HG03378 (cell line): ENCODE measurements at regions not wholly inside any gene's neighbourhood (a gene's known extent, or its start where the extent isn't known, plus 50 kb on each side); places are given as distances from the start of the nearest gene placed in this dataset.

ENCODE experiments used
- ATAC-seq: cut with Tn5 transposase; IDR thresholded peaks from one replicate; pipeline ENCODE4 v1.9.1; 2021; ENCODE audit warnings: mild to moderate bottlenecking, moderate library complexity; ENCODE audit not compliant: unreplicated experiment

DNA sequence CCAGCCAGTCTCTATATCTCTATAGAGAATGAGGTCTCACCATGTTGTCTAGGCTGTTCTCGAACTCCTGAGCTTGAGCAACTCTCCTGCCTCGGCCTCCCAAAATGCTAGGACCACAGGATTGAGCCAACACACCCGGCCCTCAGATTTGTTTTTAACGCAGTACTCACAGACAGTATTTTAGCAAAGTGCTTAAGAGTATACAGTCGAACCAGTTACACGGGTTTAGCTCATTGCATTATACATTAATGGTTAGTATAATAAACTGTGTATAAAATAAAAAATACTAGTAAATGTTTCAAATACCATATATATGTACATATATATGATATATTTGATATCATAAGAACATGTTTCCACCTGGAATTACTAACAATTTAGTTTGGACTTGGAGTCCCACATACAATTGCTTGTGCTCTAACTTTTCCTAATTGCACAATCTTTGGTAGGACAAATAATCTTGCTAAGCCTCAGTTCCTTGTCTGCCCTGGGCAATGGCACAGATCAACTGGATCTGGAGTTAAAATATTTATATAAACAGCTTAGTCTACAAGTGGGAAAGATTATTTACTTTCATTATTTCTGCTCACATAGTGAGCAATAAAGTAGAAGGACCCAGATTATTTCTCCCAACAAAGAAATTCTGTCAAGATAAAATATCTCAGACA, 508.9 kb upstream of the LRATD1 start:
- no peak for ATAC-seq

DNA sequence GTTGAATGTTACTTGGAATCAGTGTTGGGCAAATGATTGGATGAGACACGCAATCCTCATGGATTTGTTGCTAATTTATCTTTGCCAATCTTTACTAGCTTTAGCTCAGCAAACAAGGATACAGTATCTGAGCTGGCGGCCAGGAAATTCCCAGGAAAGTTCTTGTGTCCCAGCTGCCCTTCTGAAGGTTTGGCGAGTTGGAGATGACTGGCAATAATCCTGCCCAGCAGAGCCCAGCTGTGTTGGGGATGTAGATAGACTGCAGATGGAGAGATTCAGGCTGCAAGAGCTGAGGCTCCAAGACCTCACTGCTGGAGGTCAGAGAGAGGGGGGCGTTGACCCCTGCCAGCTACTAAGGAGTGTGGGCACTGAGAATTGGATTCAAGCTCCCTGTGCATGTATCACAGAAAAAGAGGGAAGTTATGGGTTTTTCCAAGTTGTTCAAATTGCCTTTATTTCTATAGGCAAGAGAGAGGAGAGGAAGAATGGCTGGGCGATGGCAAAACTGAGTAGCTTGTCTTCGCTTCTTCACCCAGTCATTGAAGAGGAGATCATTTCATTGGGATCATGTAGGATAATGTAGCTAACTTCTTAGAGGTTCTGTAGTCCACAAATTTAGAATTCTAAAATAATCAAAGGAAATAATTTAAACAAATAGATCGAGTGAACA, 506.8 kb upstream of the LRATD1 start:
- ATAC-seq, result no peak

DNA sequence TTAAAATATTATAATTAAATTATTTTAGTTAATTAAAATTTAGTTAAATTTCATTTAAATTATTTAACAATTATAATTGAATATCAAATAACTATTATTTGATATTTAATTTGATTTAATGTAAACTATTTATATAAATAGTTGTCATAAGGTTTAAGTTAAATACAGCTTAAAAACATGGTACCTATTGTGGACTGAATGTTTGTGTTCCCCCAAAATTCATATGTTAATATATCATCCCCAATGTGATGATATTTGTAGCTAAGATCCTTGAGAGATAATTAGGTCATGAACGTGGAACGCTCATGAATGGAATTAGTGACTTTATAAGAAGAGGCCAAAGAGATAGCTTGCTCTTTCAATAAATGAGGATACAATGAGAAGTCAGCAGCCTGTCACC, 505.7 kb upstream of the LRATD1 start:
- no peak for ATAC-seq

DNA sequence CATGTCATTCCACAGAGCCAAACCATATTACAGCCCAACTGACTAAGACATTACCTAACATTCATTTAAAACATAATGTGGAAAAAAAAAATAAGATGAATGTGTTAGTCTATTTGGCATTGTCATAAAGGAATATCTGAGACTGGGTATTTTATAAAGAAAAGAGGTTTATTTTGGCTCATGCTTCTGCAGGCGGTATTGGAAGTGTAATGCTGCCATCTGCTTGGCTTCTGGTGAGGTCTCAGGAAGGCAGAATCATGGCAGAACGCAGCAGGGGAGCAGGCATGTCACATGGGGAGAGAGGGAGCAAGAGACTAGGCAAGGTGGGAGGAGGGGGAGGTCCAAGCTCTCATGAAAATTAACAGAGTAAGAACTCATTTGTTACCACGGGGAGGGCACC, 504.8 kb upstream of the LRATD1 start:
- ATAC-seq, result no peak

DNA sequence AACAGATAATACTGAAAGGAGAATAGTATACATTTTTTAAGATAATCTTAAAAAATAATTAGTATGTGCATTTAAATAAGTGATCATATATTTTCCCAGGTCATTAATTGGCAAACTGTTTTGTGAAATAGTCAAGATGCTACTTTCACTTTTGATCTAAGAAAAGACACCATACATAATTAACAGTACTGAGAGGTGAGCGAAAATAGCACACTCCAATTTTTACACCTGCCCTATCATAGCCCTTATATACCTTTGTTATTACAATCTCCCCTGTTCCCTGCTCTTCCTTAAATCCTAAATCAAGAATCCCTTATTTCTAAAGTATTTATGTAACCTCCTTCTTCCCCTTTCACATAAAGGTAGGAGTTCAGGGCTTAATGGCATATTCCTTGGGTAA, 500.1 kb upstream of the LRATD1 start:
- no peak for ATAC-seq

DNA sequence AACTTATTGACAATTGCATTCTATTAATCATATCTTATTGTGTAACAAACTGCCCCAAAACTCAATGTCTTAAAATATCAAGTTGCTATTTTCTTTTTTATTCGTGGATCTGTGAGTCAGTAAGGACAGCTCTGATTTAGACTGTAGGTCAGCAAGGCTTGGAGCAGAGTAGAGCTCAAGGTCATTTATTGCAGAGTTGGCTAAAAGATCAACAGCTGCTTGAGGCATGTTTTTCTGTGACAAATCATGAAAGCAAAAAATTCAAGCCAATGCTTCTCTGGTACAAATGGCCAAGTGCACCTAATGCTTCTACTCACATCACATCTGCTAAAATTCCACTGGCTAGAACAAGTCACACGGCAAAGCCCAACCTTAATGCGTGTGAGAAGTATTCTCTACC, 497.7 kb upstream of the LRATD1 start:
- ATAC-seq, result no peak

DNA sequence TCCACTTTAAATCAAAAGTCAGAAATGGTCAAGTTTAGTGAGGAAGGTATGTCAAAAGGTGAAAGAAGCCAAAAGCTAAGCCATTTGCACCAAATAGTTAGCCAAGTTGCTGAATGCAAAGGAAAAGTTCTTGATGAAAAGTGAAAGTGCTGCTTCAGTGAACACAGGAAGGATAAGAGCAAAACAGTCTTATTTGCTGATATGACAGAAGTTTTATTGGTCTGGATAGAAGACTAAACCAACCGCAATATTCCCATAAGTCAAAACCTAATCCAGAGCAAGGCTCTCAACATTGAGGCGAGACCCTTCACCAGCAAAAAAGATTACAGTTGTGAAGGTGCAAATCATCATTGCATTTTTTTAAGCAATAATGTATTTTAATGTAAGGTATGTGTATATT, 496.5 kb upstream of the LRATD1 start:
- ATAC-seq, result no peak

DNA sequence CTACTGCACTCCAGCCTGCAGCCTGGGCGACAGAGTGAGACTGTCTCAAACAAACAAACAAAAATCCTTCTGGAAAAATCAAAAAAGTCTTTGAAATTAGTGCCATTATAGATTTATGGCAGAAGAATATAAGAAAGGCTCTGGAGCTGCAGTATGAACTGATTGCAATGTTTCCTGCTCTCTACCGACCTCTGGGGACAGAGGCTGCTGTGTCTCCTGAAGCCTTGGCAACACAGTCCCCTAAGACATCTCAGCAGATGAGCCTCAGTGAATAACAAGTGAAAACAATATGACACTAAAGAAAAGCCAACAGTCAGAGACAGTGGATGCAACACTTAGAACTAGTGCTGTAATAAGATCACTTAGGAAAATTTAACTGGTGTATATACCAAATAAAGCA, 494.9 kb upstream of the LRATD1 start:
- no peak for ATAC-seq

DNA sequence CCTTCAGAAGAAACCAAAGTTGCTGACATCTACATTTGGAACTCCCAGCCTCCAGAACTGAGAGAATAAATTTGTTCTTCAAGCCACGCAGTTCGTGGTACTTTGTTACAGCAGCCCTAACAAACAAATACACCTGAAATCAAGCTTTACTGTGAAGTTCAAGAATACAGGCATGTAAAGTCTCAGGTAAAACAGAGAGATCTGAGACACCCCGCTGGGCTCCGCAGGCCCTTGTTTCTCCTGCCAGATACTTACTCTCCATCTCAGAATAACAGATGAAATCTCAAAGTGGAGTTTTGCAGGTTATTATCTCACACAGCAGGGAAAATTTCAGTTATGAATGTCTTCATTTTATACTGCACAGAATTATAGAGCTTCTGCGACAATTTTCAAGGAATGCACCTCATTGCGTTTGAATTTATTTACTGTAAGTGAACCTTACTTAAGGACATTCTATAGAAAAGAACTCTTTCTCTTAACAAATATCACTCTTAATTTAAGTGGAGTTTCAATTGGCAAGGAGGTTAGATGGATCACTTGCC, 492.4 kb upstream of the LRATD1 start:
- ATAC-seq, result no peak

DNA sequence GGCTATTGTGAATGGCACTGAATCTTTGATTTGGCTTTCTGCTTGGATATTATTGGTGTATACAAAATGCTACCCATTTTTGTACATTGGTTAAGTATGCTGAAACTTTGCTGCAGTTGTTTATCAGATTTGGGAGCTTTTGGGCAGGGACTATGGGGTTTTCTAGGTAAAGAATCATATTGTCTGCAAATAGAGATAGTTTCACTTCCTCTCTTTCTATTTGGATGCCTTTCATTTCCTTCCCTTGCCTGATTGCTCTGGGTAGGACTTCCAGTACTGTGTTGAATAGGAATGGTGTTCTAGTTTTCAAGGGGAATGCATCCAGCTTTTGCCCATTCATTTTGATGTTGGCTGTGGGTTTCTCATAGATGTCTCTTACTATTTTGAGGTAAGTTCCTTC, 489.1 kb upstream of the LRATD1 start:
- no peak for ATAC-seq

DNA sequence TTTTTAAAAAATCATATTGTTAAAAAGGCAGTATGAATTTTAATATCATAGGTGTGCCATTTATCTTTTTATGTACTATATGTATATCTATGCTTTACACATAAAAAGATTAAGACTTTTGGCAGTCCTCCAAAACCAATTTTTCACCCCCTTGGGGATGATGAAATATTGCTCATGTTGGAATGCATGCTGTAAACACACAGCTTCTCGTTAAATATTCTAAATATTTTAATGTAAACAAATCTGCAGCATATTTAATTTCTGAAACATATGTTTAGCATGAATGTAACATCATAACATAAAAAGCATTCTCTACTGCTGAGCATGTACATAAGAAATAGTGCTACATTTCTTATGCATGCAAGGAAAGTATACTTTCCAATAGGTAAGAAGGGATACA, 484.3 kb upstream of the LRATD1 start:
- ATAC-seq, result no peak

DNA sequence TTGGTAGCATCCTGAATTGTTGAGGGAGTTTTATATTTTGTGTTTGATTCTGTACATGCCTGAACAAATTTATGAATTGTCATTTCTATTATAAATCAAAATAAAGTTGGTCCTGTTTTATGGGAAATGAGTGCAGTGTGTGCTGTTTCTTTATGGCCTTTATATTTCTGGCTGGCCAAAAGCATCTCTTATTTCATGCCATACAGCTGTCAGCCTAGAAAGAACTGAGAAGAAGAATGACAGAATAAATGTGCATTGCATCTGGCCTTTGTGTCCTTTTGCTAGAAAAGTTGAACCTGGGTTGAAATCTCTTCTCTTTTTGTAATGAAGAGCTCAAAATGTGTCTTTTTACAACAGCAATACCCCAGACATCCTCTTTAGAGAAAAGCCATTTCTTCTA, 474.7 kb upstream of the LRATD1 start:
- ATAC-seq, result no peak

DNA sequence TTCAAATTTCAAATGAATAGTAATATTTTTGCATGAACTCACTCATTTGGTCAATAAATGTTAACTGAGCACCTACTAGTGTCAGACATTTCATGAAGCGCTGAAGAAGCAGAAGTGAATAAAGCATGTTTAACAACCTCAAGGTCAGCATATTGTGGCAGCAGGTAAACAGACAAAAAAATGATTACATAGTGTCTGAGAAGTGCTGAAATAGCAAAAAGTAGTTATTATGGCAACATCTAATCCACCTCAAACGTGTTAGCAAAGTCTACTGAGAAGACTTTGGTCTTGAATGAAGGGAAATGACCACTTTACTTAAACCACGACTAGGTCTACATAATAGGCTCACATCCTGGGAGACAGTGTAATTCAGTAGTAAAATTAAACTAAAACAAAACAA, 452.2 kb upstream of the LRATD1 start:
- no peak for ATAC-seq

DNA sequence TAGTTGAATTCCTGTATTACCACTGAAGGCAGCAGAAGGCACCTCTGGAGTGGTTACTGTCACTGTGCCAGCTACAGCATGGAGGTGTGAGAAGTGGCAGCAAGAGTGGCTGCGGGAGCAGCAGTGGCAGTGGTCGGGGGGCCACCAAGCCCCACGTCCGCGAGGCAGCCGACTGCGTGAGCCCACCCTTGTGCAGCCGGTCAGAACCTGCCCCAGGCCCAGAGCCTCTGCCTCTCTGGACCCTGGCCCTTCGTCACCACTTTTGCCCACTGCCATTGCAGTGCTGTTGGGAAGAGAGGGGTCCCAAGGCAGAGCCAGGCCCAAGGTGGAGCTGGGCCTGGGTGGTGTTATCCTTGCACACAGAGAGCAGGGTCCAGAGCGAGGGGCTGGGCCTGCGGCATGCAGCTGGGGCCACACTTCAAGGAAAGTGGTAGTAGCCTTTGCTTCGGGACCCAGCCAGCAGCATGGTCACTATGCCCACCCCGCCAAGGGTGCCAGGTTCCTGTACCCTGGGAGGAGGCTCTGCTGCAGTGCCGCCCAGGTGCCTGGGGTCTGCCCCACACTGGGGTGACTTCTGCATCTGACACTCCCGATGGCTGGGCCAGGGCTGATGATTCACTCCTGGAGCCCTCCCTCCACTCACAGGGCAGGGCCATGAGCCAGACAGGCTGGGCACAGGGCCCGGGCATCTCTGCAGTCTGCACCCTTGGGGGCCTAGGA, 450.1 kb upstream of the LRATD1 start:
- ATAC-seq, result no peak

DNA sequence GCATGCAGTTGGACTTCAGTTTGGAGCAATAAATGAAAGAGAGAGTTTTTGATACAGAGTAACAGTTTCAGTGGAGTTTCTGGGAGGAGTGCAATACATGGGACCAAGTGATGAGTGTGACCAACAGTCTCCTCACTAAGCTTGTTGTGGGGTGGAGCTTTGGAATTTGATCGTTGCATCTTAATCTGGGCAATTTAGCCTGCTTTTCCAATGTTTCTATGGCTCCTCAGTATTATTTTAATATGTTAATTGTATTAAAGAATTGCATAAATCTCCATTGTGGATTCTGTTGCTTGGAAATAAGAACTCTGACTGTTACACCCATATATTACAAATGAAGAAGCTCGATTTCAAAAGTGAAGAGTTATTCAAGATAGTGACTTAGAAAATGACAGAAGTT, 446.6 kb upstream of the LRATD1 start:
- no peak for ATAC-seq

DNA sequence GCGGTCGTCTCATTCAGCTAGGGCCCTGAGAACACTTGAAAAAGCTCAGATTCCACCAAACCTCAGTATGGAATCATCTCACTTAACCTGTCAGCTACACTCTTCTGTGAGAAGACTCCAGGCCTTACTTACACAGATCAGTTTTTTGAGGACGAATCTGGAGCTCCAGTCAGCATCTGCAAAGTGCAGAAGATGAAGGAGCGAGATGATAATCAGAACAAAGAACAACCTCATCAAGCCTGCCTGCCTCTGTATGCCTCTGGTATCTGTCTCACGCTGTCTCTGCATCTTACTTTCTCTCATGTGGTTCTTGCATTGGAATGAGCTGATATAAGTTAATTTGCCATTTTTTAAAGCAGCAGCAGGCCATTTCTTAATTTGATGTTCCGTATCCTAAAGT, 444.1 kb upstream of the LRATD1 start:
- ATAC-seq, result no peak

DNA sequence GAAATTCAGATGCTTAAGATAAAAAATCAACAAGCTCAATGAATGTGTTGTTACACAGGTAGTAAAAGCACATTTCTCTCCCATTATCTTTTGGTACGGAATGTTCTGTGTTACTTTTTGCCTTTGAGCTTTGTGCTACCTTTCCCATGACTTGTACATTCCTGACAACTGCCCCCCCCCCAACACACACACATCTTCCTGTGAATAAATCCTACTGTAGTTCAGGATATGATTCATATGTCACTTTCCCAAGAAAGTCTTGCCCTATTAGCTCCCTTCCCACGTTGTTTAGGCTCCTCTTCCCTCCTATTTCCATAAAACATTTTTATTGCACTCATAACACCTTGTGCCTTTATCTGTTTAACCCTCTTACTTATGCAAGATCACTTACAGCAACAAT, 442.6 kb upstream of the LRATD1 start:
- ATAC-seq, result no peak

DNA sequence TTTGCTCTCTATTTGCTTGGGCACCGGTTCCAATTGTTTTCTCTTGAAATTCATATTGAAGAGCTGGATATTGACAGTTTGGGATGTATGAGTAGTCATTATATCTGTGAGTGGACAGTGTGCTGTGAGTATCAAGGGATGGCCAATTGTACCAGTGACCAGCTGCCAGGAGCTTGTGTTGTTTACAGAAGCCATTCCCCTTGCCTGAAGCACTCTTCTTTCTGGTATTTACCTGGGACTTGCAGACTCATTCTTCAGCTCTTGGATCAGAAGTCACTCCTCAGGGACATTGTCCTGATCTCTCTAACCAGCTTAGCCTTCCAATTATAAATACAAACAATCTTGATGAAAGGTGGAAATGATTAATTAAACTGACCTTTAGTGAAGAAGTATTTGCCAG, 438.3 kb upstream of the LRATD1 start:
- no peak for ATAC-seq

DNA sequence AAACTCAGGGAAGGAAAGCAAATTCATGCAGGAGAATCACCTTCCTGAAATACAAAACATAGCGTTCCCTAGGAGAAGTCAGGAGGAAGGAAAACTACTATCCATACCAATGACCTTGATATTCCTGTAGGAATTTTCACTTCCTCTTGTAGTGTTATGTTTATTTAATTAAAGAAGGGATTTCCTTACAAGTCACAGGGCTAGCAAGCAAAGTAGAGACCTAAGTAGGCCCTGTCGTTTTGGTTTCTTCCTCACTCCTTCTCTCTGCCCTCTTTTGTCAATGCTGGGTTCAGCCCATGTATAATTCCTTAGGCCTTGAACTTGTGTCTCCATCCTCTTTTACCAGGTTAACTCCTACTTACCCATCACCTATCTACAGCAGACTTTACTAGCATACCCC, 435.2 kb upstream of the LRATD1 start:
- ATAC-seq, result no peak

DNA sequence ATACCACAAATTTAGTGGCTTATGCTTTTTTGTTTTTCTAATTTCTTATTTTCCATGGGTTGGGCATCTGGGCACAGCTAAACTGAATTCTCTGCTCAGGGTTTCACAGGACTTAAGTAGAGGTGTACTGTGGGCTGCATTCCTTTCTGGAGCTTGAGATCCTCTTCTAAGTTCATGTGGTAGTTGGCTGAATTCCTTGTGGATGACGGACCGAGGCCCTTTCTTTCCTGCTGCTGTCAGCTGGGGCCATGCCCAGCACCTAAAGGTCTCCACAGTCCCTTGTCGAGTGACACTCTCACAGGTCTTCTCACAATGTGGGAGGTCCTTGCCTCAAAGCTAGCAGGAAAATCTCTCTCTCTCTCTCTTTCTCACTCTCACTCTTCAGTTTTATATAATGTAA, 433.5 kb upstream of the LRATD1 start:
- ATAC-seq, result no peak

DNA sequence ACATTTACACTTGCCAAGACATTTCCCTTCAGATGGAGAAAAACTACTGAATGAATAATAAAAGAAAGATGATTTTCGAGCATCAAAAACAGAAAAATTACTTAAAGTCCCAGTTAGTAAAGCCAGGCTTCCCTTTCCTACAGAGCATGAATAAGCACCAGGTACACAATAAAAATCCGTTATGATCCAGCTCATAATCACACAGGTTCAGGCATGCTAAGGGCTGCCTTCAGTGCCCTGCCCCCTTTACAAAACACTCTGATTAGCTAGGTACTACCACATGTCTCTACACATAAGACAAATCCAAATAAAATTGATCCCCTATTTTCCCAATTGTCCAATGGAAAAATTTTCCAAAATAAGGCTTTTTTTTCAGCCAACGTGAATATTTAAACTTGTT, 413.2 kb upstream of the LRATD1 start:
- no peak for ATAC-seq

DNA sequence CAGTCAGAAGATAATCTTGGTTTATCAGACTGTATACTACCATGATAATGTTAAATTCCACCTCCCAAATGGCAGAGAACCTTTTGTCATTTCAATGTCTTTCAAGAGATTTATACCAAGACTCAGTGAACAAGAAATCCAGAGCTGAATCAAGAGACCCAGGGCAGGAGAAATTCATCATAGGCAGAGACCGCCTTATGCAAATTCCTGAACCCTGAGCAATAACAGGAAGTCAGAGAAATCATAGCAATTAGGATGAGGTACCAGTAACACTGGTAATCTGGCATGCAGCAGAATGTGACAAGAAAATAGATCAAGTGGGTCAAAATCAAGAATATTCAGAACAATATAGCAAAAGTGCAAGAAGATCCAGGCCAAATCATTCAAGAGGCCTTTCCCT, 412.4 kb upstream of the LRATD1 start:
- no peak for ATAC-seq
